ENCODE measurements at regions not wholly inside any gene's neighbourhood (a gene's known extent, or its start where the extent isn't known, plus 50 kb on each side); places are given as distances from the start of the nearest gene placed in this dataset.

DNA sequence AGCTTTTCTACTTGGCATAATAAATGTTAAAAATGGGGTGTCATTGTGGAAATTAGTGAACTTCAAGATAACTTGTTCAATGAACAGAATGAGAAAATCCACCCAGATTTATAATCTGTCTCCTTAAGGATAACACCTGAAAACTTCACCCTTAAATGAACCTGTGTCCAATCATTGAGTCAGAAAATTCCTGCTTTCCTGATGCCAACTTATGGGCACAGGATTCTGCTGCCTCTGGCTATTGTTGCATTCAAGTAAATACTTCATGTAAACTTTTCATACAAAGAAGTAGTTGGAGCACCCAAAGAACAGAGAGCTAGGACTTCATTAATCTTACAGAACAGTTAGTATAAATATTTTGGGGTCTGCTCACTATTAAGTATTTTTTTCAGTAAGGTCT, 98.9 kb upstream of the PLEKHA5 start:
- no peak for DNase-seq (ENCODE audit: low read depth, low spot score)
- no peaks in the 10 kb centered on the region for H3K36me3 ChIP-seq (ENCODE audit: control insufficient read depth in 2 of 2, insufficient read depth in 2 of 2, low read length in 1 of 2)
- TF ChIP-seq MYC (IDR thresholded peaks at IDR 0.05; ENCODE audit: insufficient read depth, insufficient read length, insufficient replicate concordance, low read length, severe bottlenecking) (no peak), SMARCA5 (IDR thresholded peaks at IDR 0.05) (no peak), NBN (IDR thresholded peaks at IDR 0.05) (no peak), ASH2L (IDR thresholded peaks at IDR 0.05; ENCODE audit: borderline replicate concordance, low read depth) (no peak)
- H3K9me3 ChIP-seq (replicated peaks; ENCODE audit: control insufficient read depth, insufficient read depth, low read length), result peaks cover 2% of the 10 kb centered on the region; the same call in 1 of the 3 replicates
- POLR2A ChIA-PET, result no interaction called here
- SMC1A ChIA-PET (ENCODE audit: uncharacterized antibody, unreplicated experiment), result no interaction called here
- BruUV-seq (replicated peaks), result no TSS peak
- no peak overlapping the region for H2AFZ ChIP-seq (ENCODE audit: control insufficient read depth, low read depth, low read length)
- RAD21 ChIA-PET (ENCODE audit: unreplicated experiment), result no interaction called here
- no peak overlapping the region for H3K27ac ChIP-seq (ENCODE audit: control insufficient read depth, insufficient read depth)
- no peak overlapping the region for H3K9ac ChIP-seq (ENCODE audit: control insufficient read depth, insufficient read depth, low read length)
- FAIRE-seq, result no peak
- no peaks in the 10 kb centered on the region for H3K4me1 ChIP-seq (ENCODE audit: control insufficient read depth, insufficient read depth, low read length)
- no peaks in the 10 kb centered on the region for H3K79me2 ChIP-seq (ENCODE audit: control insufficient read depth, insufficient read depth, low read length)
- CTCF ChIA-PET, result no interaction called here
- intact Hi-C loops (cut with micrococcal nuclease; ENCODE audit: unreplicated experiment), result no loop called here
- no peaks in the 10 kb centered on the region for H3K27me3 ChIP-seq (replicated peaks in 1 of 2; ENCODE audit: control insufficient read depth in 2 of 2, insufficient read depth in 2 of 2, low read length in 1 of 2)
- in situ Hi-C loops (cut with MboI), result no loop called here
- H3K4me3 ChIP-seq, result no peak overlapping the region
- ATAC-seq, result no peak
- no peaks in the 10 kb centered on the region for H4K20me1 ChIP-seq (ENCODE audit: control insufficient read depth, insufficient read depth)
- no peak overlapping the region for H3K4me2 ChIP-seq (ENCODE audit: control insufficient read depth, insufficient read depth)

DNA sequence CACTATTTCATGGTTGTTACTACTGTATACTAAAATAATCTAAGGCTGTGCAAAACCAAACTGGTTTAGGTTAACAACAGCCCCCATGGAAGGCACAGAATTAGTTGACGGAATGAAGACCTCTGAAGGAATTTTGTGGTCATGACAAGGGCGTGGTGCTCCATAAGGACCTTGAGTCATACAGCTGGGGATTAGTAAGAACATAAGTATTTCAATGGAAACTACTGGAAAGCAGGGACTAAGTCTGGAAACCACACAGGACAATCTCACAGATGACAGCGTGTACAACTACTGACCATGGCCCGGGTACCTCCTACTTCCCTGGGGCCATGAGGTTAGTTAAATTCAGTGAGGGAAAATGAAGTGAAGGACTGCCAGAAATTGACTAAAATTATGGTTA, 98.5 kb upstream of the PLEKHA5 start:
- no peak overlapping the region for H2AFZ ChIP-seq (ENCODE audit: control insufficient read depth, low read depth, low read length)
- SMC1A ChIA-PET (ENCODE audit: uncharacterized antibody, unreplicated experiment), result no interaction called here
- TF ChIP-seq ZNF384 (IDR thresholded peaks at IDR 0.05; ENCODE audit: borderline replicate concordance, low read depth, low read length) (no peak), RUNX3 (IDR thresholded peaks at IDR 0.05; ENCODE audit: low read length) (no peak), CREB1 (IDR thresholded peaks at IDR 0.05; ENCODE audit: low read depth) (no peak), CHD4 (IDR thresholded peaks at IDR 0.05) (no peak)
- H4K20me1 ChIP-seq (ENCODE audit: control insufficient read depth, insufficient read depth), result no peaks in the 10 kb centered on the region
- POLR2A ChIA-PET, result no interaction called here
- BruUV-seq (replicated peaks), result no TSS peak
- ATAC-seq (no peak), DNase-seq (ENCODE audit: low read depth, low spot score) (no peak), FAIRE-seq (no peak)
- in situ Hi-C loops (cut with MboI), result no loop called here
- CTCF ChIA-PET, result no interaction called here
- no peak overlapping the region for H3K4me2 ChIP-seq (ENCODE audit: control insufficient read depth, insufficient read depth)
- H3K36me3 ChIP-seq (ENCODE audit: control insufficient read depth in 2 of 2, insufficient read depth in 2 of 2, low read length in 1 of 2), result no peaks in the 10 kb centered on the region
- H3K27me3 ChIP-seq (replicated peaks in 1 of 2; ENCODE audit: control insufficient read depth in 2 of 2, insufficient read depth in 2 of 2, low read length in 1 of 2), result no peaks in the 10 kb centered on the region
- H3K9me3 ChIP-seq (replicated peaks; ENCODE audit: control insufficient read depth, insufficient read depth, low read length), result peaks cover 2% of the 10 kb centered on the region; the same call in 1 of the 3 replicates
- no peak overlapping the region for H3K4me3 ChIP-seq
- intact Hi-C loops (cut with micrococcal nuclease; ENCODE audit: unreplicated experiment), result no loop called here
- RAD21 ChIA-PET (ENCODE audit: unreplicated experiment), result no interaction called here
- no peaks in the 10 kb centered on the region for H3K4me1 ChIP-seq (ENCODE audit: control insufficient read depth, insufficient read depth, low read length)
- no peak overlapping the region for H3K9ac ChIP-seq (ENCODE audit: control insufficient read depth, insufficient read depth, low read length)
- no peaks in the 10 kb centered on the region for H3K79me2 ChIP-seq (ENCODE audit: control insufficient read depth, insufficient read depth, low read length)
- WGBS (ENCODE audit: insufficient coverage, insufficient replicate concordance, low lambda C conversion rate, missing lambda C conversion rate), result 37% methylated on average over 4 of the region's 4 CpGs
- no peak overlapping the region for H3K27ac ChIP-seq (ENCODE audit: control insufficient read depth, insufficient read depth)

All from GM12878 (cell line).